H9 (cell line): ENCODE measurements at regions not wholly inside any gene's neighbourhood (a gene's known extent, or its start where the extent isn't known, plus 50 kb on each side); places are given as distances from the start of the nearest gene placed in this dataset.

ENCODE experiments used
- DNase-seq: peaks from one replicate; pipeline ENCODE4 v3.0.0-alpha.2; 2017
- H2AFZ ChIP-seq: one replicate; pipeline ENCODE4 v1.6.1; 2013; ENCODE audit warnings: mild to moderate bottlenecking, low read length, control low read depth, moderate library complexity
- H2AK5ac ChIP-seq: 2 replicates; pipeline ENCODE4 v1.6.1; 2013; ENCODE audit warnings: low read length, control low read depth, mixed read lengths; ENCODE audit not compliant: insufficient read length
- H2BK120ac ChIP-seq: one replicate; pipeline ENCODE4 v1.6.1; 2013; ENCODE audit warnings: low read depth, mild to moderate bottlenecking, low read length, control low read depth, inconsistent platforms; ENCODE audit not compliant: poor library complexity, severe bottlenecking
- H2BK12ac ChIP-seq: 2 replicates; pipeline ENCODE4 v1.6.1; 2013; ENCODE audit warnings: low read length, control low read depth, mixed read lengths, low read depth; ENCODE audit not compliant: insufficient read length
- H2BK15ac ChIP-seq: 2 replicates; pipeline ENCODE4 v1.6.1; 2013; ENCODE audit warnings: low read depth, low read length, control low read depth
- H2BK20ac ChIP-seq: one replicate; pipeline ENCODE4 v1.6.1; 2013; ENCODE audit warnings: low read depth, mild to moderate bottlenecking, low read length, control low read depth, inconsistent platforms; ENCODE audit not compliant: poor library complexity, severe bottlenecking
- H2BK5ac ChIP-seq: 2 replicates; pipeline ENCODE4 v1.6.1; 2013; ENCODE audit warnings: low read length, control low read depth, mixed read lengths; ENCODE audit not compliant: insufficient read length
- H3K14ac ChIP-seq: 2 replicates; pipeline ENCODE4 v1.6.1; 2013; ENCODE audit warnings: low read length, control low read depth; ENCODE audit not compliant: insufficient read depth
- H3K18ac ChIP-seq: 2 replicates; pipeline ENCODE4 v1.6.1; 2013; ENCODE audit warnings: low read depth, mild to moderate bottlenecking, mixed read lengths, low read length, control low read depth; ENCODE audit not compliant: insufficient read length
- H3K23ac ChIP-seq: 2 replicates; pipeline ENCODE4 v1.6.1; 2013; ENCODE audit warnings: low read length, control low read depth, mixed read lengths, low read depth; ENCODE audit not compliant: insufficient read length
- H3K23me2 ChIP-seq: 2 replicates; pipeline ENCODE4 v1.6.1; 2013; ENCODE audit warnings: low read depth, mild to moderate bottlenecking, mixed read lengths, low read length, control low read depth; ENCODE audit not compliant: insufficient read length, poor library complexity, severe bottlenecking
- H3K27ac ChIP-seq: 2 replicates; pipeline ENCODE4 v1.5.1; 2013; ENCODE audit warnings: low read length, control low read depth, mixed read lengths, low read depth; ENCODE audit not compliant: insufficient read length
- H3K27me3 ChIP-seq: 2 replicates; pipeline ENCODE4 v1.6.1; 2013; ENCODE audit warnings: low read length, control low read depth, inconsistent platforms; ENCODE audit not compliant: insufficient read depth
- H3K4ac ChIP-seq: 2 replicates; pipeline ENCODE4 v1.6.1; 2013; ENCODE audit warnings: low read depth, mild to moderate bottlenecking, control low read depth, inconsistent platforms, low read length, moderate library complexity
- H3K4me1 ChIP-seq: 2 replicates; pipeline ENCODE4 v1.6.1; 2013; ENCODE audit warnings: low read length, control low read depth, inconsistent platforms; ENCODE audit not compliant: insufficient read depth
- H3K4me2 ChIP-seq: 2 replicates; pipeline ENCODE4 v1.6.1; 2013; ENCODE audit warnings: low read length, control low read depth, mixed read lengths; ENCODE audit not compliant: insufficient read length, insufficient read depth
- H3K56ac ChIP-seq: 2 replicates; pipeline ENCODE4 v1.6.1; 2013; ENCODE audit warnings: low read depth, mild to moderate bottlenecking, mixed read lengths, low read length, control low read depth; ENCODE audit not compliant: insufficient read length
- H3K79me1 ChIP-seq: 2 replicates; pipeline ENCODE4 v1.6.1; 2013; ENCODE audit warnings: low read depth, mild to moderate bottlenecking, moderate library complexity, low read length, control low read depth, inconsistent platforms; ENCODE audit not compliant: insufficient read depth, poor library complexity, severe bottlenecking
- H3K79me2 ChIP-seq: 2 replicates; pipeline ENCODE4 v1.6.1; 2013; ENCODE audit warnings: low read length, control low read depth, inconsistent platforms; ENCODE audit not compliant: insufficient read depth
- H3K9ac ChIP-seq: 2 replicates; pipeline ENCODE4 v1.6.1; 2013; ENCODE audit warnings: low read length, control low read depth, mixed read lengths; ENCODE audit not compliant: insufficient read length; ENCODE audit errors: extremely low read depth
- H3K9me3 ChIP-seq: one replicate; pipeline ENCODE4 v1.6.1; 2013; ENCODE audit warnings: low read depth, low read length, inconsistent platforms; ENCODE audit not compliant: control insufficient read depth
- H3T11ph ChIP-seq: one replicate; pipeline ENCODE4 v1.6.1; 2013; ENCODE audit warnings: mild to moderate bottlenecking, low read length, control low read depth, inconsistent platforms
- H4K20me1 ChIP-seq: one replicate; pipeline ENCODE4 v1.6.1; 2013; ENCODE audit not compliant: control insufficient read depth, insufficient read length, insufficient read depth
- H4K5ac ChIP-seq: 2 replicates; pipeline ENCODE4 v1.6.1; 2013; ENCODE audit warnings: low read depth, mild to moderate bottlenecking, mixed read lengths, low read length, control low read depth; ENCODE audit not compliant: insufficient read length
- H4K8ac ChIP-seq: replicated peaks from 2 replicates; pipeline ENCODE4 v1.6.1; 2013; ENCODE audit warnings: low read length, control low read depth, mixed read lengths, low read depth; ENCODE audit not compliant: insufficient read length
- H4K91ac ChIP-seq: 2 replicates; pipeline ENCODE4 v1.6.1; 2013; ENCODE audit warnings: low read depth, mild to moderate bottlenecking, moderate library complexity, mixed read lengths, low read length, control low read depth; ENCODE audit not compliant: insufficient read length
- H3K27ac Mint-ChIP-seq, 3 experiments: 2 replicates in 2 of 3; 3 replicates in 1 of 3; pipeline ENCODE4 v1.8.0; 2020 to 2021; ENCODE audit warnings: mixed read lengths in 3 of 3, mild to moderate bottlenecking in 1 of 3, moderate library complexity in 1 of 3
- H3K27me3 Mint-ChIP-seq: 2 replicates; pipeline ENCODE4 v1.8.0; 2021; ENCODE audit warnings: low read depth, mild to moderate bottlenecking, moderate library complexity, mixed read lengths
- H3K36me3 Mint-ChIP-seq, 3 experiments: 2 replicates in 2 of 3; 3 replicates in 1 of 3; pipeline ENCODE4 v1.8.0; 2020 to 2021; ENCODE audit warnings: low read depth in 3 of 3, mixed read lengths in 3 of 3; ENCODE audit not compliant: insufficient read depth in 1 of 3
- H3K4me1 Mint-ChIP-seq, 2 experiments: 2 replicates each; pipeline ENCODE4 v1.8.0; 2020; ENCODE audit warnings: mixed read lengths in 2 of 2
- H3K4me3 Mint-ChIP-seq, 2 experiments: 2 replicates in 1 of 2; 3 replicates in 1 of 2; pipeline ENCODE4 v1.8.0; 2020 to 2021; ENCODE audit warnings: mild to moderate bottlenecking in 2 of 2, mixed read lengths in 2 of 2, moderate library complexity in 1 of 2
- H3K9me3 Mint-ChIP-seq, 2 experiments: 2 replicates in 1 of 2; 3 replicates in 1 of 2; pipeline ENCODE4 v1.8.0; 2020; ENCODE audit warnings: mild to moderate bottlenecking in 2 of 2, mixed read lengths in 2 of 2, moderate library complexity in 1 of 2
- CTCF ChIP-seq: fragments of 200-600 bp; sonication (generic); conservative IDR thresholded peaks from 3 replicates; pipeline ENCODE4 v1.8.0; 2021; ENCODE audit warnings: antibody characterized with exemption, mild to moderate bottlenecking
- WGBS: extraction: QIAGEN DNeasy Blood & Tissue Kit; methylation state at CpG from one replicate; pipeline ENCODE4 v1.1.7; 2013; ENCODE audit warnings: missing lambda C conversion rate, low lambda C conversion rate, mixed read lengths; ENCODE audit not compliant: insufficient read length; ENCODE audit errors: extremely low coverage; 5-methylcytosine and 5-hydroxymethylcytosine counted together

GRCh38 chr2:11923935-11924334, 177.5 kb downstream of the LPIN1 start:
- WGBS, result no CpG with 5 or more reads among the region's 5 CpGs
- H3K4me3 Mint-ChIP-seq, result no peak overlapping the region

More at GRCh38 chr2:11923935-11924334, 177.5 kb downstream of the LPIN1 start:
- H2BK120ac ChIP-seq, result no peak overlapping the region
- no peaks in the 10 kb centered on the region; a peak in 1 of 7 replicates for H3K36me3 Mint-ChIP-seq
- H2AK5ac ChIP-seq, result no peak overlapping the region
- H3K27me3 ChIP-seq, result no peaks in the 10 kb centered on the region
- peaks cover 15 to 17% of the 10 kb centered on the region in 2 experiments for H3K4me1 Mint-ChIP-seq
- H3K14ac ChIP-seq, result no peak overlapping the region
- no peaks in the 10 kb centered on the region for H3K79me2 ChIP-seq
- no peak overlapping the region for H3K27ac ChIP-seq
- peaks cover 7% of the 10 kb centered on the region for H3K27me3 Mint-ChIP-seq
- no peak overlapping the region for H3K27ac Mint-ChIP-seq
- H3K4me2 ChIP-seq, result no peak overlapping the region
- H3K56ac ChIP-seq, result no peak overlapping the region
- H3K18ac ChIP-seq, result no peak overlapping the region
- H2BK20ac ChIP-seq, result no peak overlapping the region
- no peaks in the 10 kb centered on the region for H4K20me1 ChIP-seq
- no peak overlapping the region for H4K8ac ChIP-seq
- no peaks in the 10 kb centered on the region; a peak in 1 of 5 replicates for H3K9me3 Mint-ChIP-seq
- H2BK12ac ChIP-seq, result no peak overlapping the region
- H3T11ph ChIP-seq, result no peak overlapping the region
- no peak overlapping the region for H3K4ac ChIP-seq
- H4K5ac ChIP-seq, result no peak overlapping the region
- no peak for DNase-seq
- no peak overlapping the region for H3K23ac ChIP-seq
- no peak for TF ChIP-seq CTCF
- H3K79me1 ChIP-seq, result no peaks in the 10 kb centered on the region
- H3K9me3 ChIP-seq, result no peaks in the 10 kb centered on the region
- no peak overlapping the region for H4K91ac ChIP-seq
- H2BK15ac ChIP-seq, result no peak overlapping the region
- H2AFZ ChIP-seq, result no peak overlapping the region
- no peak overlapping the region for H2BK5ac ChIP-seq
- no peaks in the 10 kb centered on the region for H3K23me2 ChIP-seq
- H3K9ac ChIP-seq, result no peak overlapping the region
- H3K4me1 ChIP-seq, result no peaks in the 10 kb centered on the region
